Ramos (cell line): ENCODE measurements at regions not wholly inside any gene's neighbourhood (a gene's known extent, or its start where the extent isn't known, plus 50 kb on each side); places are given as distances from the start of the nearest gene placed in this dataset.
"Not testable (repeated sequence)": the region's sequence is repeated elsewhere in the genome, so short reads cannot be mapped to it uniquely, and the experiment has no call there.

ENCODE experiments used
- in situ Hi-C: fragments of 300-500 bp; cut with MboI; formaldehyde crosslinking; loops from one replicate; pipeline ENCODE4 v1.14.3; 2022; ENCODE audit warnings: low sequenced_read_pairs; ENCODE audit not compliant: unreplicated experiment

DNA sequence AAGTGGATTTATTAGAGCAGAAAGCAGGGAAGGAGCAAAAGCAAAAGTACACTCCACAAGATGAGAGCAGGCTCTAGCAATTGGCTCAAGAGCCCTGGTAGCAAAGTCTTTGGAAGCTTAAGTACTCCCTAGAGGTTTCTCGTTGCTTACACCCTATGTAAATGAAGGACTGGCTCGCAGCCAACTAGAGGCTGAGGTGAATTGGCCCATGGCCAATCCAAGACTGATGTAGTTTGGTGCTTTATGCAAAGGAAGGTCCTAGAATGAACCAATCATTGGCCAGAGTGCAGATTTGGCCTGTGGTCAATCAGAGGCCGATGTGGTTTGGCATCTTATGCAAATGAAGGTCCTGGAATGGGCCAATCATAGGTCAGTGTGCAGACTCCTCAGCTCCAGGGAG, 191.3 kb upstream of the ARID1B start:
- in situ Hi-C loops, result no loop called here

DNA sequence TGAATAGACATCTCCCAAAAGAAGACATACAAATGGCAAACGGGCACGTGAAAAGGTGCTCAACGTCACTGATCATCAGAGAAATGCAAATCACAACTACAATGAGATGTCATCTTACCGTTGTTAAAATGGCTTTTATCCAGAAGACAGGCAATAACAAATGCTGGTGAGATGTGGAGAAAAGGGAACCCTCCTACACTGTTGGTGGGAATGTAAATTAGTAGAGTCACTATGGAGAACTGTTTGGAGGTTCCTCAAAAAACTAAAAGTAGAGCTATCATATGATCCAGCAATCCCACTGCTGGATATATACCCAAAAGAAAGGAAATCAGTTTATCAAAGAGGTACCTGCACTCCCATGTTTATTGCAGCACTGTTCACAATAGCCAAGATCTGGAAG, 193.1 kb upstream of the ARID1B start:
- in situ Hi-C loops, result not testable (repeated sequence)

DNA sequence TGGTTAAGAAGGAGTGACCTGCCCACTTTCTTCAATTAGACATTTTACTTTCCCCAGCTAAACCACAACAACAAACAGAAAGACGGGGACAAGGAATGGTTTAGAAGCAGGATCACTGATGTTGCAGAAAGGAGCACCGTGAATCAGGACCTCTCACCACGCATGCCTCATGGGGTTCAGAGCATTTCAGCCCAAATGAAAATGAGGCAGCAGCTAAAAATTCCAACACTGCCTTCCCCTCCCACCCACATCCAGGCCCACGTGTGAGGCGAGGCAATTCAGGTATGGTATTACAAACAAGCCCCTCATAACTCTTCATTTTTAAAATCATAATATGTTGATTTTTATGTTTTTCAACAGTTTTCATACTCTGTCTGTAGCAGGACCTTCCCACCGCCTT, 194.1 kb upstream of the ARID1B start:
- in situ Hi-C loops, result no loop called here

DNA sequence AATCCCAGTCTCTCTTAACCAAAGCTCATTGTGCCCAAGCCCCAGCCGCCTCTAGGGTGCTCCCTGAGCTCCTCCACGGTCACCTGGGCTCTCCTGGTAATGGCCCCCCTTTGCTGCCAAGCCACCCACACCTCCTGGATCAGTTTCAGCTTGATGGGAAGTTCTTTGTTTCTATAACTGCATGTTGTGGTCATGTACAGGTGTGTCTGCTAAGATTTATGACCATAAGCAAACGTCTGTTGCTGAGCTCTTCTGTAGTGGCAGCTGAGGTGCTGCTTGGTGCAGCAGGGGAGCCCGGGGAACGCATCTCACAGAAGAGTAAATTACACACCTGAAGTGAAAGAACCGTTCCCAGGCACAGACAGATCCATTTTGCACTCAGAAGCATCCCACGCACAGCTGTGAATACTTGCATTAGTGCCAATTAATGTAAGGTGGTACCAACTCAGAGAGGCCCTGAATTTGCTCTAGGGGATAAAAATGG, 194.6 kb upstream of the ARID1B start:
- in situ Hi-C loops, result no loop called here

DNA sequence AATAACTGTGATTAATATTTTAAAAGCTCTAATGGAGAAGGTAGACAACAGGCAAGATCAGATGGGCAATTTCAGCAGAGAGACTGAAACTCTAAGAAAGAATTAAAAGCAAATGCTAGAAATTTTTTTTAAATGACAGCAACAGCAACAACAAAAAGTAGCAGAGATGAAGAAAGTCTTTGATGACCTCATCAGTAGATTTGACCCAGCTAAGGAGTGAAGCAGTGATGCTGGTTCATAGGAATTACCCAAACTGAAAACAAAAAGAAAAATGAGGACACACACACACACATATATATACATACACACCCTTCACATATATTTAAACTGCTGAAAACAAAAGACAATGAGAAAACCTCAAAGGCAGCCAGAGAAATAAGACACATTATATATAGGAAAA, 197.6 kb upstream of the ARID1B start:
- in situ Hi-C loops, result no loop called here

DNA sequence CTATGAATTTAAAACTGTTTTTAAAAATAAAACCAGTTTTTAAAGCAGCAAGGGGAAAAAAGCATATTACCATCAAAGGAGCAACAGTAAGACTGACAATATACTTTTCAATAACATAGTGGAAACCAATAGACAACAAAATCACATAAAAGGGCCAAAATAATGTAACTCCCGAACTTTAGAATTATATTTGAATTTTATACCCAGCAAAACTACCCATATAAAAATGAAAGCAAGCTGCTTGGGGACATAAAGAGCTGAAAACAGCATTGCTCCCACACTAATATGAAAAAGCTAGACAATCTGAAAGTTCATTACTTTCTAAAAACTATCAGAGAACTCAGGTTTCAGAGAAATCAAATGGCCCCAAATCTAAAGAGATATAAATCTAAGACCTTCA, 199.4 kb upstream of the ARID1B start:
- in situ Hi-C loops, result no loop called here

DNA sequence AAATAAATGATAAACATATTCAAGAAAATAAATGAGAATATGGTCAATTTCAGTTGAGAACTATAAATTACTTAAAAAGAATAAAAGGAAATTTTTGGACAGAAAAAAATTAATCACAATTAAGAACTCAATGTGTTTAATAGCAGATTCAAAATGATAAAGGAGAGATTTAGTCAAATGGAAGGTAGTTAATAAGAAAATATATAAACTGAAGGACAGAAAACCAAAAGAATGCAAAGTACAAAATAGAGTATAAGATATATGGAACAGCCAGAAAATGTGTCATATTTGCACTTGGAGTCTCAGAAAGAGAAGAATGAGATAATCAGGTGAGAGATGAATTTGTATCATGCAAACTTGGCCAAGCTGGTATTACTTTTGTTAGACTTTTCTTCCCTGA, 201.8 kb upstream of the ARID1B start:
- in situ Hi-C loops, result no loop called here

DNA sequence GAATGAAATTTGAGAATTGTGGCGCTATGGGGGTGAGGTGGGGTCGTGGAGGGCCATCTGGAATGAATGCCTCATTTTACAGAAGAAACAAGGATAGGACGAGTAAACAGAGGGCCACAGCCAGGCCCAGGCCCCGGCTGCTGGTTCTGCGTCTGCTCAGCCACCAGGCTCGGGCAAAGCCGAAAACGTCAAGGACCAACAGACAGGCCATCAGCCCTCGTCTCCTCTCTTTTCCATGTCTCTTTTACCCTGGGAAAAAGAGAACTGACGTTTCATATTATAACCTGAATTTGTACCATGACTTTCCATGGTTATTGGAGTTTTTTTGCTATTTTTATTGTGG, 212.4 kb upstream of the ARID1B start:
- in situ Hi-C loops, result no loop called here

DNA sequence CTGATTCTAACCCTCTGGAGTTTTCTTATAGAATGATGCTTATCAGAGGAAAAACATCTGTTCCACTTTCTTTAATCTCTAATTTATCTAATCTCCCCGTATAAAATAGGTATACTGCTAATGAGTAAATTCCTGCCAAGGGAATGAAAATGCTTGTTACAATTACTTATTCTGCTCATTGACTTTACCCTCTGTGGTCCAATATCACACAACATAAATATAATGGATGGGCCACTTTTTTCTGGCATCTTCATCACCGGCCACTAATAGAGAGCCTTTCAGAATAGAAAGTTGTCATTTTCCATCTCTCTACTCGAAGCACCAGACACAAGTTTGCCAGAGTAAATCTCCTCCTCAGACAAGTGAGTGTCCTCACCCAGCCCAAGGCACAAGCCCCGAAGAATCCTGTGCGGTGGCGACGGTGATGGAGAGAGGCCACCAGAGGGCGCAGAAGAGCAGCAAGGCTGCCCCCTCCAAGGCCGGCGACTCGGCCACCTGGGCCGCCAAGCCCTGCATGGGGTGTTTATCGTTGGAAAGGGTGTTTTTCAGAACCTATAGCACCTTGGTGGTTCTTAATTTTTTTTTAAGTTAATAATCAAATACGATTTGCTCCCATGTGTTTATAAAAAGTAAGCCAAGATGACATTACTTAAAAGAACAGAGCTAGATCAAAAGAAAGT, 212.9 kb upstream of the ARID1B start:
- in situ Hi-C loops, result no loop called here

DNA sequence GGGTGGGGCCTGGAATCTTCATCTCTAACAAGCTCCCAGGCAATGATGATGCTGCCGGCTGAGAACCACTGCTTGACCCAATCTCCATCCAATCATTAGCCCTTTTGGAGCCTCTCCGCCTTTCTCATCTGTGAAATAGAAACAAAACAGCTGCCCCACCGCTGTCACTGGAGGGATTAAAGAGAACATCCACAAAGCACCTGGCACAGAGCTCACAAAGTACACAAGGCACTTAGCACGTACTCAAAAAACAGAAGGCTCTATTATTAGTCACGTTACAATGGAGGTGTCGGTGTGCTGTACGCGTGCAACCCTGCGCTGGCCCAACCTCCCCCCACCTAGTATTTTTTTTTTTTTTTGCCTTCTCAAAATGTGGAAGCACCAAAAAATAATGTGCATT, 213.5 kb upstream of the ARID1B start:
- in situ Hi-C loops, result no loop called here

DNA sequence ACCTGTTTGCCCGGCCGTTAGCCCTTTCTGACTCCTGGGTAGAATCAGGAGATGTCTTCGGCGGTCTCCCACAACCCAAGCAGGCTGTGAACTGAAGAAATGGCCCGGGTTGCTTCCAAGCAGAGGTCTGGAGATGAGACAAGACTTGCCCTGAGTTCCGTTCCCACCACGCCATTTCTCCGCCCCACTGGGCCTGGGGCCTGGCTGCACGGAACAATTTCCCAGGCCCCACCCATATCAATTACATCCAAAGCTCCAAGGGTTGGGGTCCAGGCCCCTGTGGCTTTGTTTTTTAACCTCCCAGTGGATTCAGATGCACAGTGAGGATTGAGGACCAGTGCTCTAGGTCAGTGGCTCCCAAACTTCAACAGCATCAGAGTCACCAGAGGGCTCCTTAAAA, 214.5 kb upstream of the ARID1B start:
- in situ Hi-C loops, result no loop called here

DNA sequence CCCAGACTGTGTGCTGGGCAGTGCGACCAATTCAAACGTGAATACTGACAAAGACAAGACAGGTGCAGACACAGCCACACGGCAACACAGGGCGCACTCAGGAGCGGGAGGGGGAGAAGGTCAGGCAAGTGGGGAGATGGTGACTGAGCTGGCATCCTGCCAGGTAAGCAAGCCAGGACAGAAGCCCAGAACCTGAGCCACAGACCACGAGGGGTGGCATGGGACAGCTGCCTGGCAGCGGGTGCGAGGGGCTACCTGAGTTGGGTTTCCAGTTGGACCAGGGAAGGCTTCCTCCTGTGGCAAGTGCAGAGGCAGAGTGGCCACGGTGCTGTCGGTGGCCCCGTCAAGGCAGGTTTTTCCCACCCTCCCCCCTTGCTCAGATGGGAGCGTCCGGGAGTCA, 215.2 kb upstream of the ARID1B start:
- in situ Hi-C loops, result no loop called here

DNA sequence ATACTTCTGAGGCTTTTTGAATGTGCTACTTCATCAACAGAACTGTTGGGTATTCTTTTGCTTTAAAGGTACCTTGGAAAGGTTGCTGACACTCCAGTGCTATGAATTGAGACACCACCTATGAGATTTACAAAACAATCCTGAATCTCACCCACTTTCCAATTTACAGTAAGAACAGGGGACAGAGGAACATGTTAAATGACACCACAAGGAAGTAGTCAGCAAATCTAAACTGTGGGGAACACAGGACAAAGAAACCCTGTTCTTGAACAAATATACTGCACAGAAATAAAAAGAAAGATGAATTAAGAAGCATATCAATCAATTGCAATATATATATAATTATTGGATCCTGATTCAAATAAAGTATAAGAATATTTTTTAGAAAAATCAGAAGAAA, 216.7 kb upstream of the ARID1B start:
- in situ Hi-C loops, result no loop called here

DNA sequence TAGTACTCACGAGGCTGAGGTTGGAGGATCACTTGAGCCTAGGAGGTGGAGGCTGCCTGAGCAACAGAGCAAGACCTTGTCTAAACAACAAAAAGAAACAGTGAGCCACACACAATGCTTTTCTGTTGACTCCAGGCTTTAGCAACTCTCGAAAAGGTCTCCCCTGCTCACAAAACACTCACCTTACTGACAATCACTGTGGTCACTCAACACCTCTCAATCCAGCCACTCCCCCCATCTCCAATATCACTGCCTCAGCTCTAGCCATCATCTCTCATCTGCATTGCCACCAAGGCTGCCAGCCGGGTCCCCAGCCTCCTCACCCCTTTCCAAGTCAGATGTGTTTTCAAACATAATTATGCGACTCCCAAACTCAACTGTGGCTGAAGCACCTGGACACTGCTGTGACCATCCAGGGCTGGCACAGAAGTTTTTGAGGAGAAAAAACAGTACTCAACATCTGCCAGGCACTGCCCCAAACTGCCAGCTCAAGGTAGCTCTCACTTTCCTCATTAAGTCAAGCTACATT, 218.0 kb upstream of the ARID1B start:
- in situ Hi-C loops, result no loop called here

DNA sequence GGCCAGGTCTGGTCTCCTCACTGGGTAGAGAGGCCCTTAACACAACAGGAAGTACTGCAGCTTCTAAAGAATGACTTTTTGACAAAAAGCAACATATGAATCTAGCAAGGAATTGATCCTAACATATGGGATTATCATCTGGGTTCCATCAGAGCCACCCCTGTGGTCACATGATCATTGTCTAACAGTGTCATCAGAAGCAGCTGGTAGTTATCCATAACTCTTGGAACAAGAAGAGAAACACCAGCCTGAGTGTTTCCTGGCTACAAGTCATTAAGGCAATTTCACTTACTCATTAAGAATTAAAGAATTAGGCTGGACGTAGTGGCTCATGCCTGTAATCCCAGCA, 219.3 kb upstream of the ARID1B start:
- in situ Hi-C loops, result no loop called here

DNA sequence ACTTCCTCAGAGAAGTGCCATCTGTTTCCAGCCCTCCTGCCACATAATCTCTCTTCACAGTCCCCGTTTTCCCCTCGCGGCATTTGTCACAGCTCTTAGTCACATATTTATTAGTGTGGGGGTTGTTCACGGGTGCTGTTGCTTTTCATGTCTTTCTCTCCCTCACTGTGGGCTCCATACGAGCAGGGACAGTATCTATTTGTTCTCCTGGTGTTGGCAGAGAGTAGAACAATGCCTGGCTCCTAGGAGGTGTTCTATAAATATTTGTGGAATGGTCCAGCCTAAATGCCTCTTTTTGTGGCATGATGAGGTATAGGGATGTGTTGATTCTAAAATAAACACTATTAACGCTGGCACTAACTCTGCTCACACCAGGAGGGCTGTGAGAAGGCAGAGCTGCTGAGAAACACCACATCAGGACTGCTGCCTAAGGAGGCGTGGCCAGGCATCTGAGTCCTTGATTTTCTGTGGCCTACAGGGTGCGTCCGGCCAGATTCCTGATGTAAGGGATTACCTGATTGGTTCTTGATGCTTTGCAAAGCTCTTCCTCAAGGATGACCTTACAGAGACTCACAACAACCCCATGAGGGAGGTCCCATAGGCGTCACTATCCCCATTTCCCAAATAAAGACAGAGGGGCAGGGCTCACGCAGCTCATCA, 219.8 kb upstream of the ARID1B start:
- in situ Hi-C loops, result no loop called here

DNA sequence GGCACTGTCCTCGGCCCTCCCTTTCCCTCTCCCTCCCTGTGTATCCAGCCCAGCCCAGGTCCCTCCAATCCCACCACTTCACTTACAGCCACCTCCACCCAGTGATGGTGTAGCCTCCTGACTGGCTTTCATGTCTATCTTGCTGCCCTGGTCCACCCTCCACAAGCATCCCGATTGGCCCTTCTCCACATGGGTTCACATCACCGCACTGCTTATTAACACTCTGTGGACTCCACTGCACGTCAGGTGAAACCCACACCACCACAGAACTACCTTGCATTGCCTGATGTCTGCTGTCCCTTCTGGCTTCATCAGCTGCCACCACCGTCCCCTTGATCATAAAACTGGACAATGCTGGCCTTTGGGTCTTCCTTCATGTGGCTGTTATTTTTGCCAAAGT, 220.4 kb upstream of the ARID1B start:
- in situ Hi-C loops, result no loop called here

DNA sequence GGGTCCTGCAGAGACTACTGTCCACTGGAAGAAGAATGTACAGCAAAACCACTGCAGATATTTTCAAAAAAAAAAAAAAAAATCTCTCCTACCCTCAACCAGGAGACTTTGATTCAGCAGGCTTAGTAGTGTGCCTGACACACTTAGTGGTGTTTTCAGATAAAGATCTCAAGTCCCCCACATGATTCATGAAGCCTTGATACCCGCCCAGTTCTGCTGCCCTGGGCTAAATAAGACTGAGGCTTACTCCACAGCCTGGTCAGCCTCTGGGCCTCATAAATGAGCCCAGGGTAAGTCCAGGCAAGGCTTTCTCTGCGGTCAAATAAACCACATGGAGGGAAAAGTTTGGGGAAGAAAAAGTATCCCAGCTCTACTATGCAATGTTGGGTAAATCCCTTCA, 222.1 kb upstream of the ARID1B start:
- in situ Hi-C loops, result no loop called here

DNA sequence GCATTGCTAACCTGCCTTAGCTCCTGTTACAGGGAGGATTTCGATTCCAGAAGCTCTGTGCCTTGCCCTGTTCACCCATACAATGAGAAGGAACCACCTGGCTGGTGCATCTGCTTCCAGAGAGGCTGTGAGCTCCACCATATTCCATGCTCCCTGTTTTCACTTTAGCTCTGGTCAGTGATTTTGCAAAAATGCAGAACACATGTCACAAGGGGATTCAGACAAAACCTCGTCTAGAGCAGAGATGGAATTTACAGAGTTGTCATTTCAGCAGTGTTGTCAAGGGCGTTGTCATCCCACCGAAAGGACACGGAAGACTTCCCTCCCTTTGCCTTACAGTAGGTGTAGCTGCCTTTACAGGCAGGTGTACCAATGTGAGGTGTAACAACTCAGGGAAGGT, 223.0 kb upstream of the ARID1B start:
- in situ Hi-C loops, result no loop called here

DNA sequence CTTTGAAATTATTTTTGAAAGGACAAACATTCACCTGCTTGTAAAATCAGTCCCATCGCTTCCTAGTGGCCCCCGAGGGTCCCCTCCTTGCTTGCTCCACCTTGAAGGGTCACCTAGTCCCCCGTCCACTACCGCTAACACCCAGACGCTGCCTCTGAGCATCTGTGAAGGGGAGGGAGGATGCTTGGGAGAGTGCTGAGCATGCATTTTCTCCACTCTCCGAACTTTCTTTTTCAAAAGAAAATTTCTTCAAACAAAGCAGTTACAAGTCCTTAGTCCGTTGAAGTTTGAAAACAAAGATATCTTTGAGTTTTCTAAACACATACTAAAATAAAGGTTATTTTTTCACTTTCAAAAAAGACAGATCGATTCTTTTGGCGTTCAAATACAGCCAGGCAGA, 224.3 kb upstream of the ARID1B start:
- in situ Hi-C loops, result no loop called here

DNA sequence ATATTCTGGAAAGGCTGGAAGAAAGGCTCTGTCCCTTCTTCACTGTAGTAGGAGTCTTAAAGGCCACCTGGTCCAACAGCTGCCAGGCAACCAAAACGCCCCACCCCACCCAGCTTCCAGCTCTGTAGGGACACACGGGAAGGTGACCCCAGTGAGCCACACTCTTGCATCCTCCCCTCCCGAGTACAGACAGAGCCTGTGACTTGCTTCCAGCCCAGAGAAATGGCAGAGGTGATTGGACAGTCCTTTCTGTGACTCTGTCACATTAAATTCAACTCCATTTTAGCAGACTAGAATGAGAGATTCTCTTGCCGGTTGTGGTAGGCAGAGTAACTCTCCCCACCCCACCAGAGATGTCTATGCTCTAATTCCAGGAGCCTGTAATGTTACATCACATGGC, 226.2 kb upstream of the ARID1B start:
- in situ Hi-C loops, result no loop called here

DNA sequence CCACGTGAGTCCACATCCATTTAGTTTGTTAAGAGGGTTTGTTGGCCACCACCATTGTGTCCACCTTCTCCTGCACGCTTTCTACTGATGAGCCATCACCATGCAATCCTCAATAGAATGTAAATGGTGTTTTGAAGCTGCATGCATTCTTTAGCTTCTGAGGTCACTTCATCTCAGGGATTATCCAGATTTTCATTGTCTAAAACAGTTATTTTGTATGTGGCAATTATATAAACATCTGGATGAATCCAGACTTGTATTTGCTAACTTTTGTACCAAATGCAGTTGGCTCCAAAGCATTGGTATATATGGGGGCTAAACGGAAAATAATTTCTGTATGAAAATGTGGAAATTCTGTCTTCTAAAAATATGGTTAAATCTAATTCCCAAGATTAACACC, 231.2 kb upstream of the ARID1B start:
- in situ Hi-C loops, result loop anchor here (25.0 kb wide), 1 partner anchor 1209 kb away; no protein-coding TSS in a partner anchor
